Osteoblast (primary cell): ENCODE measurements at regions not wholly inside any gene's neighbourhood (a gene's known extent, or its start where the extent isn't known, plus 50 kb on each side); places are given as distances from the start of the nearest gene placed in this dataset.
"Not testable (repeated sequence)": the region's sequence is repeated elsewhere in the genome, so short reads cannot be mapped to it uniquely, and the experiment has no call there.

Source experiments
- DNase-seq: peaks from one replicate; pipeline ENCODE4 v3.0.0; 2011; ENCODE audit warnings: low spot score, mixed read lengths; ENCODE audit not compliant: insufficient read length; ENCODE audit errors: missing footprints
- H2AFZ ChIP-seq: 2 replicates; pipeline ENCODE4 v1.6.0; 2011; ENCODE audit warnings: mild to moderate bottlenecking, low read length
- H3K27ac ChIP-seq: 2 replicates; pipeline ENCODE4 v1.5.1; 2011; ENCODE audit warnings: mild to moderate bottlenecking, low read depth, low read length, moderate library complexity
- H3K27me3 ChIP-seq: 2 replicates; pipeline ENCODE4 v1.6.0; 2012; ENCODE audit warnings: mild to moderate bottlenecking, control low read depth, inconsistent platforms, low read length, moderate library complexity; ENCODE audit not compliant: insufficient read depth
- H3K36me3 ChIP-seq: 2 replicates; pipeline ENCODE4 v1.5.1; 2011; ENCODE audit warnings: mild to moderate bottlenecking, low read length, control low read depth, moderate library complexity; ENCODE audit not compliant: insufficient read depth
- H3K4me1 ChIP-seq: 2 replicates; pipeline ENCODE4 v1.5.1; 2011; ENCODE audit warnings: mild to moderate bottlenecking, low read length, control low read depth, moderate library complexity; ENCODE audit not compliant: insufficient read depth
- H3K4me2 ChIP-seq: 2 replicates; pipeline ENCODE4 v1.6.0; 2011; ENCODE audit warnings: mild to moderate bottlenecking, low read length; ENCODE audit not compliant: insufficient read depth
- H3K4me3 ChIP-seq: fragments of 200-600 bp; sonication (generic); 3 replicates; pipeline ENCODE4 v1.5.1; 2012; ENCODE audit warnings: mild to moderate bottlenecking, low read length, inconsistent platforms; ENCODE audit not compliant: insufficient read depth
- H3K79me2 ChIP-seq: 2 replicates; pipeline ENCODE4 v1.6.0; 2012; ENCODE audit warnings: mild to moderate bottlenecking, low read length, control low read depth, inconsistent platforms; ENCODE audit not compliant: insufficient read depth
- H3K9me3 ChIP-seq: 2 replicates; pipeline ENCODE4 v1.5.1; 2011; ENCODE audit warnings: low read depth, low read length, control low read depth
- H4K20me1 ChIP-seq: 2 replicates; pipeline ENCODE4 v1.6.0; 2012; ENCODE audit warnings: mild to moderate bottlenecking, low read length, control low read depth; ENCODE audit not compliant: insufficient read depth
- CTCF ChIP-seq: IDR thresholded peaks from 2 replicates; pipeline ENCODE4 v1.5.1; 2011; ENCODE audit warnings: mild to moderate bottlenecking, low read depth, low read length, moderate library complexity; ENCODE audit errors: extremely low read depth

GRCh38 chr11:41720761-41721160 lies 261.3 kb upstream of the LRRC4C start:
- Histone ChIP-seq H3K27me3 (no peaks in the 10 kb centered on the region), H3K79me2 (no peaks in the 10 kb centered on the region), H3K4me1 (no peaks in the 10 kb centered on the region), H3K4me3 (no peak overlapping the region), H4K20me1 (no peaks in the 10 kb centered on the region), H3K4me2 (no peak overlapping the region), H3K36me3 (no peaks in the 10 kb centered on the region), H3K9me3 (no peaks in the 10 kb centered on the region), H3K27ac (no peak overlapping the region), H2AFZ (no peak overlapping the region)
- no peak for TF ChIP-seq CTCF
- no peak for DNase-seq

GRCh38 chr11:41728161-41728560 lies 268.7 kb upstream of the LRRC4C start:
- H3K79me2 ChIP-seq, H3K4me2 ChIP-seq, DNase-seq, H3K4me1 ChIP-seq, H3K36me3 ChIP-seq, H3K27ac ChIP-seq, H3K4me3 ChIP-seq, H2AFZ ChIP-seq, H4K20me1 ChIP-seq, H3K27me3 ChIP-seq, H3K9me3 ChIP-seq: not testable (repeated sequence)

- Histone ChIP-seq H3K36me3 (no peaks in the 10 kb centered on the region), H3K4me3 (no peak overlapping the region), H3K9me3 (no peaks in the 10 kb centered on the region), H2AFZ (no peak overlapping the region), H3K27me3 (no peaks in the 10 kb centered on the region), H4K20me1 (no peaks in the 10 kb centered on the region), H3K79me2 (no peaks in the 10 kb centered on the region), H3K4me1 (no peaks in the 10 kb centered on the region), H3K27ac (no peak overlapping the region), H3K4me2 (no peak overlapping the region)
- DNase-seq = no peak
- no peak for TF ChIP-seq CTCF
Observed at GRCh38 chr11:41775296-41775695, 315.8 kb upstream of the LRRC4C start.

- DNase-seq = no peak
- no peak overlapping the region for H3K27ac ChIP-seq
- no peaks in the 10 kb centered on the region for H4K20me1 ChIP-seq
- H3K79me2 ChIP-seq = no peaks in the 10 kb centered on the region
- no peak overlapping the region for H2AFZ ChIP-seq
- no peaks in the 10 kb centered on the region for H3K36me3 ChIP-seq
- H3K4me2 ChIP-seq = no peak overlapping the region
- no peaks in the 10 kb centered on the region for H3K27me3 ChIP-seq
- no peak for TF ChIP-seq CTCF
- H3K4me3 ChIP-seq = no peak overlapping the region
- no peaks in the 10 kb centered on the region for H3K9me3 ChIP-seq
- H3K4me1 ChIP-seq = no peaks in the 10 kb centered on the region
Observed at GRCh38 chr11:41779401-41779960, 320.0 kb upstream of the LRRC4C start.
